Nephron (organoid): ENCODE measurements at regions not wholly inside any gene's neighbourhood (a gene's known extent, or its start where the extent isn't known, plus 50 kb on each side); places are given as distances from the start of the nearest gene placed in this dataset.

Experiments
- H3K27ac Mint-ChIP-seq, 3 experiments: 2 replicates each; pipeline ENCODE4 v1.8.0; 2020; ENCODE audit warnings: mixed read lengths in 3 of 3, mild to moderate bottlenecking in 2 of 3, moderate library complexity in 1 of 3
- H3K27me3 Mint-ChIP-seq: 2 replicates; pipeline ENCODE4 v1.8.0; 2021; ENCODE audit warnings: low read depth, mild to moderate bottlenecking, moderate library complexity, mixed read lengths
- H3K36me3 Mint-ChIP-seq: 2 replicates; pipeline ENCODE4 v1.8.0; 2020; ENCODE audit warnings: low read depth, mixed read lengths
- H3K4me1 Mint-ChIP-seq: 2 replicates; pipeline ENCODE4 v1.8.0; 2020; ENCODE audit warnings: mixed read lengths
- H3K4me3 Mint-ChIP-seq, 3 experiments: 2 replicates each; pipeline ENCODE4 v1.8.0; 2020; ENCODE audit warnings: mild to moderate bottlenecking in 3 of 3, mixed read lengths in 3 of 3, moderate library complexity in 2 of 3
- H3K9me3 Mint-ChIP-seq: 2 replicates; pipeline ENCODE4 v1.8.0; 2020; ENCODE audit warnings: mixed read lengths
- TF ChIP-seq, protein P1 (sequence below), 3 experiments: fragments of 200-600 bp; sonication (generic); IDR thresholded peaks; one replicate each; pipeline ENCODE4 v1.5.0; 2021; ENCODE audit warnings: antibody characterized with exemption in 3 of 3; ENCODE audit not compliant: unreplicated experiment in 3 of 3

DNA sequence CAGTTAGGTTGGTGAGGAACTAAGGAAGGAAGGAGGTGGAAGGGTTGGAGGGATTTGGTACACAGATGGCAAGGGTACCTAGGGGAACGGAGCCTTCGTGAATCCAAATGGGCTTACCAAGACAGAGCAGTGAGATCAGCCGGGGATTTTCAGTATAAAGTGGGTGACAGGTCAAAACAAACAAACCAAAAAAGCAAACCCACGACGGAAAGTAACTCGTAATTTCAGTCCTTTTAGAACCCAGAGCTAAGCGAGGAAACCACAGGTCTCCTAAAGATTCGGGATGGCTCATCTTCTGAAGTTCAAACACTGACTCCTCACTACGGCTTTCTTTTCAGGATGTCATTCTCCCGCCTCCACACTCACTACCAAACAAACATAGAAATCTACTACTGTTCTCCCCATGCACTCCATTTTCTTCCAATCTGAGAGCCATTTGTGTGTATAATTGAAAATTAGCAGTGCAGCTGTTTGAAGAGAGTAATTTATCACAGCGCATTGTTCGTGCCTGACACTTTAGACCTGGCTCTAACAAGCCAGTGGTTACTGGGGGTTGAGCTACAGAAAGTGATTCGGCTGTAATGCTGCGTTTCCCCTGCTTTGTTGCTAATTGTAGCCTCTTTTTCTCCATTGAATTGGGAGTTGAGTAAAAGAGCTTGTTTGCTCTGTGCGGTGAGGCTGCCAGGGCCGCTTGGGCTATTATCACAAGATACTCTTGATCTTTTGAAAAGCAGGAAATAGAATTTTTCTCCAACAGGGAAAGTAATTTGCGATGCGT, 64.7 kb upstream of the CCDC39 start:
- TF ChIP-seq, protein P1, sequence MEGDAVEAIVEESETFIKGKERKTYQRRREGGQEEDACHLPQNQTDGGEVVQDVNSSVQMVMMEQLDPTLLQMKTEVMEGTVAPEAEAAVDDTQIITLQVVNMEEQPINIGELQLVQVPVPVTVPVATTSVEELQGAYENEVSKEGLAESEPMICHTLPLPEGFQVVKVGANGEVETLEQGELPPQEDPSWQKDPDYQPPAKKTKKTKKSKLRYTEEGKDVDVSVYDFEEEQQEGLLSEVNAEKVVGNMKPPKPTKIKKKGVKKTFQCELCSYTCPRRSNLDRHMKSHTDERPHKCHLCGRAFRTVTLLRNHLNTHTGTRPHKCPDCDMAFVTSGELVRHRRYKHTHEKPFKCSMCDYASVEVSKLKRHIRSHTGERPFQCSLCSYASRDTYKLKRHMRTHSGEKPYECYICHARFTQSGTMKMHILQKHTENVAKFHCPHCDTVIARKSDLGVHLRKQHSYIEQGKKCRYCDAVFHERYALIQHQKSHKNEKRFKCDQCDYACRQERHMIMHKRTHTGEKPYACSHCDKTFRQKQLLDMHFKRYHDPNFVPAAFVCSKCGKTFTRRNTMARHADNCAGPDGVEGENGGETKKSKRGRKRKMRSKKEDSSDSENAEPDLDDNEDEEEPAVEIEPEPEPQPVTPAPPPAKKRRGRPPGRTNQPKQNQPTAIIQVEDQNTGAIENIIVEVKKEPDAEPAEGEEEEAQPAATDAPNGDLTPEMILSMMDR (IDR thresholded peaks at IDR 0.05; ENCODE audit: unreplicated experiment in 3 of 3) = no peak
- H3K36me3 Mint-ChIP-seq = no peaks in the 10 kb centered on the region
- H3K27me3 Mint-ChIP-seq = peaks cover 4% of the 10 kb centered on the region
- no peak overlapping the region for H3K27ac Mint-ChIP-seq
- no peaks in the 10 kb centered on the region for H3K9me3 Mint-ChIP-seq
- no peaks in the 10 kb centered on the region for H3K4me1 Mint-ChIP-seq
- no peak overlapping the region for H3K4me3 Mint-ChIP-seq

DNA sequence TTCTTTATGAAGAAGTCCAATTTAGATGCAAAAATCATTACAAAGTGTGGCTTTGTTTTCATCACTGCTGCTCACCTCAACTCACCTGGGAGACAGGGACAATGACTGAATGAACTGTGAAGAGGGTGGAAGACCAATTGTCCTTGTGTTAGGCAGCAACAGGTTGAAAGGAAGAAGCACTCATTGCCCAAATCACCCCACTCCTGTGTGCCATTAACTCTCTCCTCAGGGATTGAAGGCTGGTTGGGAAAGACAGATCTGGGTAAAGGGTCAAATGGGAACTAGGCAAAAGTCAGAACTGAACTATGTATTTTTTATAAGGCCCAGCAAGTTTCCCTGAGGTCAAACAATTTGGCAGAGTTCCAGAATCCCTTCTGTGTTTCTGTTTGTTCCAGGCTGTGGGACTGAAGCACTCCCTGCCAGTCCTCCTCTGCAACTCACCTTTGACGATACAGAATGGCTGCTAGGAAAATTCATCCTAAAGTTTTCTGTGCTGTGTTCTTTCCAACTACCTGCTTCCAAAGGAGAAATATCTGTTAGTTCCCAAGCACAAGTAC, 68.6 kb upstream of the CCDC39 start:
- no peaks in the 10 kb centered on the region for H3K36me3 Mint-ChIP-seq

DNA sequence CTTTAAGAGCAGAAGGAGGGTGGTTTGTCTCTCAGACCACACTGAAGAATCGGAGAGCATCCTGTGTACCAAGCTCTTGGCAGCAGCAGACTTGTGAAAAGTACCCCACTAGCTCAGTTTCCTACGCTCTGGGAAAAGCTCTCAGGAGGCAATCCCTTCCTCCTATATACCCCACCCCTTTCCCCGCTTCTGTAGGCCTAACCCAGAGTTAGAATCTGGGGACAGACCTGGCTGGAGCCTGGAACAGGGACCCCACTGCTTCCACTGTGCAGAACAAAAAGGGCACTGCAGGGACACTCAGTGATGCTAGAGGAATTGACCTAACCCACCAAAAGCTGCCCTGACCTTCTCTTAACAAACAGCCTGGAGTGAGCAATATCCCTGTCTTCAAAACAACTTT, 70.0 kb upstream of the CCDC39 start:
- Mint-ChIP-seq H3K27ac (no peak overlapping the region), H3K27me3 (peaks cover 4% of the 10 kb centered on the region), H3K4me3 (no peak overlapping the region)

More for the DNA sequence above, 68.6 kb upstream of the CCDC39 start:
- no peaks in the 10 kb centered on the region for H3K4me1 Mint-ChIP-seq
- H3K27ac Mint-ChIP-seq = no peak overlapping the region
- H3K27me3 Mint-ChIP-seq = peaks cover 4% of the 10 kb centered on the region
- H3K9me3 Mint-ChIP-seq = no peaks in the 10 kb centered on the region
- H3K4me3 Mint-ChIP-seq = no peak overlapping the region
- TF ChIP-seq, protein P1 (IDR thresholded peaks at IDR 0.05; ENCODE audit: unreplicated experiment in 3 of 3) = no peak

DNA sequence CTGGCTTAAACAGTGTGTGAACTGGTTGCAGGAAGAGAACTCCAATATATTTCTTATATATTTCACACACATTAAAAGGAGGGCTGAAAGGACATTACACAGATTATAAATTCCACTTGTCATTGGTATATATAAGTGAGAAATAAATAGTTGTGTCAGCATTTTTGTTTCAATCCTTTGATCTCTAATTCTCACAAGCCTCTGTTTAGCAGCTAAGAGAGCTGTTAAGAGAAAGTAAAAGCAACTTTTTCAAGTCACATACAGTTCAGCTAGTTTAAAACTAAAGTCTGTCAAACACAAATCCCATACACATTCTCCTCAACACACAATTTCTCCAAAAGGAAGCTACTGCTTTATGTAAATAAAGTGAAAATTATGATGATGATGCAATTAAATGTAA, 70.5 kb upstream of the CCDC39 start:
- Mint-ChIP-seq H3K4me3 (no peak overlapping the region), H3K4me1 (no peaks in the 10 kb centered on the region), H3K36me3 (no peaks in the 10 kb centered on the region), H3K27ac (no peak overlapping the region), H3K9me3 (no peaks in the 10 kb centered on the region), H3K27me3 (peaks cover 4% of the 10 kb centered on the region)
- TF ChIP-seq, protein P1 (IDR thresholded peaks at IDR 0.05; ENCODE audit: unreplicated experiment in 3 of 3) = no peak

More for the DNA sequence above, 70.0 kb upstream of the CCDC39 start:
- Mint-ChIP-seq H3K4me1 (no peaks in the 10 kb centered on the region), H3K36me3 (no peaks in the 10 kb centered on the region), H3K9me3 (no peaks in the 10 kb centered on the region)
- TF ChIP-seq, protein P1 (IDR thresholded peaks at IDR 0.05; ENCODE audit: unreplicated experiment in 3 of 3) = no peak

DNA sequence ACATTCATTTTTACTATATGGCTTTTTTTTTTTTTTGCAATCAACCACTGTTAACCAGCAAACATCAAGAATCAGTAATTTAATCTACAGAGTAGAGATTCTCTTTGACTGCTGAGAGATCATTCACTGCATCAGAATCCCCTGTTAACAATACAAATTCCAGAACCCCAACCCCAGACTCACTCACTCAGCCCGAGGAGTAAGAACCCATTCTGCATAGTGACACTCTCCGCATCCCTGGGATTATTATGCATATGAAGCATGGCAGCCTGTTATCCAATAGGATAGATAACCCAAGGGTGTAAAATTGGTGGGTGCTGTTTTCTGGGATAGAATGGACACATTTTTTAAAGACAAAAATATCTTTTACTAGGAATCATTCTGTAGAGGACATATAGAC, 76.3 kb upstream of the CCDC39 start:
- TF ChIP-seq, protein P1 (IDR thresholded peaks at IDR 0.05; ENCODE audit: unreplicated experiment in 3 of 3) = no peak
- no peaks in the 10 kb centered on the region for H3K36me3 Mint-ChIP-seq
- peaks cover 5% of the 10 kb centered on the region for H3K9me3 Mint-ChIP-seq
- no peaks in the 10 kb centered on the region for H3K4me1 Mint-ChIP-seq
- H3K27me3 Mint-ChIP-seq = no peaks in the 10 kb centered on the region
- no peak overlapping the region for H3K4me3 Mint-ChIP-seq
- no peak overlapping the region for H3K27ac Mint-ChIP-seq

DNA sequence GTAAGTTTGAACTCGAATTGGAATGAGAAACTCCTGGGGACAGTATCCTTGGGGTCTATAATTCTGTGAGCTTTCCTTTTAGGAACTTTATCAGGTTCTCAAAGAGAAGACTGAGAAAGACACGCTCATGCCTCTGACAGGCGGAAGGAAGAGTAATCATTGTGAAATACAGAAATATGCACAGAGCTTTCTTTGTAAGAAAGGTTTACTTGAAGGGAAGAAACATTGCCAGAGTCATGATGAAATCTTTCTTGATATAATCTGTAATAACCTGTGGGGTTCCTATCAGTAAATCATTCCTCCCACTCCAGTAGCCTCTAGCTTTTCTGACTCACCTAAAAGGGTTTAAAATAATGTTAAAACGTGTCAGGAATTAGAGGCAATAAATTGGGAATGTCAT, 83.6 kb upstream of the CCDC39 start:
- Mint-ChIP-seq H3K36me3 (no peaks in the 10 kb centered on the region), H3K27ac (no peak overlapping the region), H3K9me3 (peaks cover 5% of the 10 kb centered on the region), H3K4me1 (no peaks in the 10 kb centered on the region), H3K4me3 (no peak overlapping the region), H3K27me3 (peaks cover 3% of the 10 kb centered on the region)
- TF ChIP-seq, protein P1 (IDR thresholded peaks at IDR 0.05; ENCODE audit: unreplicated experiment in 3 of 3) = no peak
